Panc1 (cell line): ENCODE measurements at regions not wholly inside any gene's neighbourhood (a gene's known extent, or its start where the extent isn't known, plus 50 kb on each side); places are given as distances from the start of the nearest gene placed in this dataset.
A peak's percentile ranks its signal among the peaks of the same experiment; 100 is the strongest.

Experiments used
- ATAC-seq: fragments of 200-7000 bp; cut with Tn5 transposase; 2 replicates; pipeline ENCODE4 v1.9.1; 2020; ENCODE audit warnings: mild to moderate bottlenecking, moderate library complexity
- BruUV-seq: library from RNA; stranded (reverse); fragments of 400-500 nt; replicated peaks from 2 replicates; lab custom pipeline; 2021; lab: Mats Ljungman, UMichigan
- CTCF ChIA-PET: fragments of 300-600 bp; sonication (Branson Sonifier 250); formaldehyde crosslinking; loops from one replicate; lab custom pipeline; 2022; ENCODE audit warnings: antibody characterized with exemption; lab: Charles Lee
- POLR2A ChIA-PET: fragments of 300-600 bp; sonication (Branson Sonifier 250); formaldehyde crosslinking; loops from one replicate; lab custom pipeline; 2022; ENCODE audit warnings: antibody characterized with exemption; lab: Charles Lee
- DNase-seq: peaks from one replicate; pipeline ENCODE4 v3.0.0-alpha.2; 2010; ENCODE audit warnings: low read depth, low spot score
- H3K27ac ChIP-seq: 2 replicates; pipeline ENCODE4 v1.5.1; 2011; ENCODE audit warnings: mild to moderate bottlenecking, low read length, inconsistent platforms
- H3K27me3 ChIP-seq: fragments of 200-500 bp; sonication (Bioruptor generic); 2 replicates; pipeline ENCODE4 v1.6.0; 2014; ENCODE audit warnings: low read length, inconsistent platforms; ENCODE audit not compliant: control insufficient read depth, insufficient read depth
- H3K36me3 ChIP-seq: fragments of 200-500 bp; sonication (Bioruptor generic); 2 replicates; pipeline ENCODE4 v1.5.1; 2014; ENCODE audit warnings: inconsistent platforms, mild to moderate bottlenecking, low read length, moderate library complexity; ENCODE audit not compliant: control insufficient read depth, insufficient read depth
- H3K4me1 ChIP-seq: 2 replicates; pipeline ENCODE4 v1.5.1; 2011; ENCODE audit warnings: inconsistent platforms, mild to moderate bottlenecking, low read length, moderate library complexity; ENCODE audit not compliant: control insufficient read depth, insufficient read depth
- H3K4me3 ChIP-seq, 2 experiments: 2 replicates each; pipeline ENCODE4 v1.5.1; 2011 to 2012; ENCODE audit warnings: low read depth in 2 of 2, low read length in 2 of 2, mild to moderate bottlenecking in 2 of 2, inconsistent platforms in 1 of 2, moderate library complexity in 1 of 2
- H3K9me3 ChIP-seq: fragments of 200-500 bp; sonication (Bioruptor generic); 2 replicates; pipeline ENCODE4 v1.5.1; 2014; ENCODE audit warnings: low read depth, mild to moderate bottlenecking, inconsistent platforms, low read length, moderate library complexity; ENCODE audit not compliant: control insufficient read depth, insufficient read depth
- CTCF ChIP-seq: fragments of 450-650 bp; IDR thresholded peaks from 2 replicates; pipeline ENCODE4 v1.5.1; 2017; ENCODE audit warnings: mild to moderate bottlenecking
- POLR2AphosphoS5 ChIP-seq: IDR thresholded peaks from 2 replicates; pipeline ENCODE4 v1.6.1; 2012; ENCODE audit warnings: mild to moderate bottlenecking, low read depth, low read length, moderate library complexity
- REST ChIP-seq, 2 experiments: IDR thresholded peaks; 2 replicates each; pipeline ENCODE4 v1.6.1; 2011 to 2012; ENCODE audit warnings: low read depth in 2 of 2, control low read depth in 1 of 2, low read length in 1 of 2, mild to moderate bottlenecking in 1 of 2, moderate library complexity in 1 of 2; ENCODE audit not compliant: insufficient read depth in 1 of 2
- SIN3A ChIP-seq: IDR thresholded peaks from 2 replicates; pipeline ENCODE4 v1.6.1; 2012; ENCODE audit warnings: low read depth, mild to moderate bottlenecking, low read length, moderate library complexity, borderline replicate concordance; ENCODE audit not compliant: insufficient read depth
- TCF7L2 ChIP-seq: IDR thresholded peaks from 2 replicates; pipeline ENCODE4 v1.6.1; 2011; ENCODE audit warnings: mild to moderate bottlenecking, low read depth, low read length, inconsistent platforms
- in situ Hi-C: cut with HindIII; loops from 2 replicates; pipeline ENCODE4 v1.10.0; 2016; ENCODE audit warnings: low sequenced_read_pairs, low pct_unique_long_range_greater_than_20kb
- intact Hi-C: fragments of 100-400 bp; cut with micrococcal nuclease; formaldehyde crosslinking; loops from one replicate; pipeline ENCODE4 v1.10.0; 2022; ENCODE audit not compliant: unreplicated experiment

DNA sequence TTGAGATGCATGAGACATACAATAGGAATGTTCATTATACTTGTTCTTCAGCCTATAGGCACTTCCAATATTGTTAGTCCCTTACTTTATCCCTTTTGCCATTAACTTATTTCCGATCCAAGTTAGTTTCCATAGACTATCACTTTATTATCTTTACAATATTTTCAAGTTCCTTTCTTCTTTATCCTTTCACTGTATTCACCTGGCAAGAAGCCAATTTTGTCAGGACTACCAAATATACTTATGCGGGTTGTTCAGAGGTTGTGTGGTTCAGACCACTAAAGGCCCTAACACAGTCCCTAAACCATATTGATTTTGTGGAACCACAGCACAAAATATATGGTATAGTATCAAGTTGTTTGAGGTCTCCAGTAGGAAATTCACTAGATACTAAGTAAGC is 245.0 kb upstream of the HTR2C start:
- no peak for TF ChIP-seq CTCF
- no peak for TF ChIP-seq TCF7L2
- TF ChIP-seq POLR2AphosphoS5: no peak
- no peak for TF ChIP-seq REST (IDR thresholded peaks at IDR 0.05; ENCODE audit: insufficient read depth in 1 of 2, low read depth in 2 of 2, low read length in 1 of 2)
- no peak for TF ChIP-seq SIN3A
- DNase-seq: no peak
- ChIA-PET POLR2A (no interaction called here), CTCF (no interaction called here)
- intact Hi-C loops (no loop called here), in situ Hi-C loops (no loop called here)
- no peak for ATAC-seq
- Histone ChIP-seq H3K27me3 (no peaks in the 10 kb centered on the region), H3K4me3 (no peak overlapping the region), H3K9me3 (no peaks in the 10 kb centered on the region), H3K4me1 (no peaks in the 10 kb centered on the region), H3K27ac (no peak overlapping the region), H3K36me3 (no peaks in the 10 kb centered on the region)
- BruUV-seq: no TSS peak

DNA sequence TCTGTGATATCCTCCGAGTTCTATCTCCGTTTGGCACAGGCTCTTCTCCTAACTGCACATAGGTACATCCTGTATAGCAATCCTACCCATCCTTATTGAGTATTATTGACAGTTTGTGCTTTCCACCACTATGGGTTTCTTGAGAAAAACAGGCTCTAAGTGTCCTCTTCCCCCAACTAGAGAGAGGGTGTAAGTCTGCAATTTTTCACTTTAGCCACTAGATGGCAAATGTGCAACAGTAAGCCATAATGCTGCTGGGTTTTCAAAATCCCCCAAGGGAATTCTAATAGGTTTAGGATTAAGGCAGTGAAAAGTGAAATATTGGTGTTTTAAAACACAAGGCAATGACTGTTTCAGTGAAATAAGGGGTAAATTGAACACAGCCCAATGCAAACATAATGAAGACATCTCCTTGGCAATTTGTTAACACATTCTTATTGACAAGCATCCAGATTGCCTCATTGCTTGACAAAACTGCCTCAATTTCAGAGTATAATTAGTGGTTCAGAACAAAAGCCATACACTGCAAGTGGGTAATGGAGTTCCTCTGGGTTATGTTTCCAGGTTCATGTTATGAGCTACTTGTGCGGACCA is 239.0 kb upstream of the HTR2C start:
- Histone ChIP-seq H3K27ac (no peak overlapping the region), H3K4me1 (no peaks in the 10 kb centered on the region), H3K27me3 (no peaks in the 10 kb centered on the region), H3K9me3 (no peaks in the 10 kb centered on the region), H3K4me3 (no peak overlapping the region), H3K36me3 (no peaks in the 10 kb centered on the region)
- CTCF ChIA-PET: no interaction called here
- intact Hi-C loops (no loop called here), in situ Hi-C loops (no loop called here)
- DNase-seq (peak; percentile 18), ATAC-seq (peak; percentile 82)
- no TSS peak for BruUV-seq
- no peak for TF ChIP-seq REST (IDR thresholded peaks at IDR 0.05; ENCODE audit: insufficient read depth in 1 of 2, low read depth in 2 of 2, low read length in 1 of 2)
- TF ChIP-seq CTCF: peak; percentile 72
- TF ChIP-seq POLR2AphosphoS5: no peak
- no peak for TF ChIP-seq TCF7L2
- POLR2A ChIA-PET: no interaction called here
